C4-2B (cell line): ENCODE measurements at regions not wholly inside any gene's neighbourhood (a gene's known extent, or its start where the extent isn't known, plus 50 kb on each side); places are given as distances from the start of the nearest gene placed in this dataset.

Experiments used
- ZFX ChIP-seq: fragments of 450-650 bp; IDR thresholded peaks from 2 replicates; pipeline ENCODE4 v1.6.1; 2017
- TF ChIP-seq, protein P1 (sequence below): fragments of 450-650 bp; conservative IDR thresholded peaks from 2 replicates; pipeline ENCODE4 v1.5.1; 2017; ENCODE audit warnings: mild to moderate bottlenecking

DNA sequence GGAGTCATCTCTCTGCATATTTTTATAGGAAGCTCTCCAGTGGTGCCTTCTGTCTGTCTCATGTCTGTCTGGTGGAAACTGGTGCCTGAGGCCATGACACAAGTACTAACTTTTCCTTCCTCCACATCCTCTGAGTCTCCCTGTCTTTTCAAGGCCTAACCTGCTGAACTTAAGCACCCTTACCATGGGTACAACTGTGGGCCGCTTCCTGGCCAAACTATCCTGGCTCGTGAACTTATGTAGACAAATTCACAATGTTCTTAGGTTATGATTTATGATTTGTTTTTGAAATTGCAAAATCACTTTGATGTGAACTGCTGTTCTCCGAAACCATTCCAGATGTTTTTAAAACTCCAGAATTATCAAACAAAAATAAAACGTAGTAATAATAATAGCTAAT, 804.5 kb upstream of the POU3F3 start:
- TF ChIP-seq, protein P1, sequence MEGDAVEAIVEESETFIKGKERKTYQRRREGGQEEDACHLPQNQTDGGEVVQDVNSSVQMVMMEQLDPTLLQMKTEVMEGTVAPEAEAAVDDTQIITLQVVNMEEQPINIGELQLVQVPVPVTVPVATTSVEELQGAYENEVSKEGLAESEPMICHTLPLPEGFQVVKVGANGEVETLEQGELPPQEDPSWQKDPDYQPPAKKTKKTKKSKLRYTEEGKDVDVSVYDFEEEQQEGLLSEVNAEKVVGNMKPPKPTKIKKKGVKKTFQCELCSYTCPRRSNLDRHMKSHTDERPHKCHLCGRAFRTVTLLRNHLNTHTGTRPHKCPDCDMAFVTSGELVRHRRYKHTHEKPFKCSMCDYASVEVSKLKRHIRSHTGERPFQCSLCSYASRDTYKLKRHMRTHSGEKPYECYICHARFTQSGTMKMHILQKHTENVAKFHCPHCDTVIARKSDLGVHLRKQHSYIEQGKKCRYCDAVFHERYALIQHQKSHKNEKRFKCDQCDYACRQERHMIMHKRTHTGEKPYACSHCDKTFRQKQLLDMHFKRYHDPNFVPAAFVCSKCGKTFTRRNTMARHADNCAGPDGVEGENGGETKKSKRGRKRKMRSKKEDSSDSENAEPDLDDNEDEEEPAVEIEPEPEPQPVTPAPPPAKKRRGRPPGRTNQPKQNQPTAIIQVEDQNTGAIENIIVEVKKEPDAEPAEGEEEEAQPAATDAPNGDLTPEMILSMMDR = no peak
- TF ChIP-seq ZFX = no peak
